Liver (tissue), 7 donors: ENCODE measurements at regions not wholly inside any gene's neighbourhood (a gene's known extent, or its start where the extent isn't known, plus 50 kb on each side); places are given as distances from the start of the nearest gene placed in this dataset.

Source experiments
- DNase-seq: peaks from one replicate; pipeline ENCODE4 v3.0.0-alpha.2; 2017; ENCODE audit warnings: low spot score
- H3K27ac ChIP-seq, 2 donors: one replicate each; pipeline ENCODE4 v1.7.0; 2013; ENCODE audit warnings: inconsistent platforms in 2 of 2, low read length in 2 of 2, control low read depth in 1 of 2, low read depth in 1 of 2, mild to moderate bottlenecking in 1 of 2
- H3K27me3 ChIP-seq, 4 donors: one replicate each; pipeline versions ENCODE4 v1.6.1 to v1.7.0; 2013; ENCODE audit warnings: low read length in 3 of 4, inconsistent platforms in 1 of 4, mild to moderate bottlenecking in 1 of 4, moderate library complexity in 1 of 4; ENCODE audit not compliant: control insufficient read depth in 4 of 4, insufficient read depth in 4 of 4
- H3K36me3 ChIP-seq, 4 donors: one replicate each; pipeline versions ENCODE4 v1.6.1 to v1.7.0; 2013; ENCODE audit warnings: low read length in 3 of 4, mild to moderate bottlenecking in 3 of 4, low read depth in 1 of 4, moderate library complexity in 1 of 4; ENCODE audit not compliant: control insufficient read depth in 4 of 4, insufficient read depth in 3 of 4
- H3K4me1 ChIP-seq, 4 donors: one replicate each; pipeline versions ENCODE4 v1.6.1 to v1.7.0; 2013; ENCODE audit warnings: low read length in 3 of 4, mild to moderate bottlenecking in 3 of 4, moderate library complexity in 1 of 4; ENCODE audit not compliant: control insufficient read depth in 4 of 4, insufficient read depth in 4 of 4
- H3K4me3 ChIP-seq, 3 donors: one replicate each; pipeline versions ENCODE4 v1.6.1 to v1.7.0; 2013; ENCODE audit warnings: low read length in 3 of 3, control low read depth in 1 of 3, low read depth in 1 of 3, mild to moderate bottlenecking in 1 of 3
- H3K9ac ChIP-seq, 2 donors: one replicate each; pipeline ENCODE4 v1.7.0; 2013; ENCODE audit warnings: low read length in 2 of 2, mild to moderate bottlenecking in 2 of 2, moderate library complexity in 2 of 2, control low read depth in 1 of 2, low read depth in 1 of 2
- H3K9me3 ChIP-seq, 4 donors: one replicate each; pipeline versions ENCODE4 v1.6.1 to v1.7.0; 2013; ENCODE audit warnings: low read length in 3 of 4; ENCODE audit not compliant: control insufficient read depth in 4 of 4
- ATF3 ChIP-seq: IDR thresholded peaks from 2 replicates; pipeline ENCODE4 v1.6.1; 2016; ENCODE audit warnings: antibody characterized with exemption
- EGR1 ChIP-seq, 2 donors: IDR thresholded peaks; 2 replicates each; pipeline ENCODE4 v1.6.1; 2016 to 2018; ENCODE audit warnings: antibody characterized with exemption in 2 of 2, low read depth in 2 of 2
- FOXA2 ChIP-seq: IDR thresholded peaks from 2 replicates; pipeline ENCODE4 v1.6.1; 2016; ENCODE audit warnings: antibody characterized with exemption
- GABPA ChIP-seq, 2 donors: IDR thresholded peaks in 1 of 2; conservative IDR thresholded peaks in 1 of 2; 2 replicates each; pipeline ENCODE4 v1.6.1; 2016; ENCODE audit warnings: antibody characterized with exemption in 2 of 2, mild to moderate bottlenecking in 1 of 2, moderate library complexity in 1 of 2
- HNF4G ChIP-seq: IDR thresholded peaks from 2 replicates; pipeline ENCODE4 v1.6.1; 2016; ENCODE audit warnings: antibody characterized with exemption
- JUND ChIP-seq, 2 donors: IDR thresholded peaks; 2 replicates each; pipeline ENCODE4 v1.6.1; 2016; ENCODE audit warnings: antibody characterized with exemption in 2 of 2
- MAX ChIP-seq: IDR thresholded peaks from 2 replicates; pipeline ENCODE4 v1.6.1; 2016; ENCODE audit warnings: antibody characterized with exemption
- RAD21 ChIP-seq, 2 donors: IDR thresholded peaks; 2 replicates each; pipeline ENCODE4 v1.6.1; 2016; ENCODE audit warnings: antibody characterized with exemption in 2 of 2, mild to moderate bottlenecking in 2 of 2
- REST ChIP-seq: IDR thresholded peaks from 2 replicates; pipeline ENCODE4 v1.6.1; 2016; ENCODE audit warnings: antibody characterized with exemption, mild to moderate bottlenecking
- RXRA ChIP-seq, 2 donors: IDR thresholded peaks; 2 replicates each; pipeline ENCODE4 v1.6.1; 2017 to 2018; ENCODE audit warnings: antibody characterized with exemption in 2 of 2, mild to moderate bottlenecking in 1 of 2
- SP1 ChIP-seq: IDR thresholded peaks from 2 replicates; pipeline ENCODE4 v1.6.1; 2018; ENCODE audit warnings: antibody characterized with exemption, mild to moderate bottlenecking
- TAF1 ChIP-seq: conservative IDR thresholded peaks from 2 replicates; pipeline ENCODE4 v1.6.1; 2016; ENCODE audit warnings: antibody characterized with exemption, mild to moderate bottlenecking
- YY1 ChIP-seq: IDR thresholded peaks from 2 replicates; pipeline ENCODE4 v1.6.1; 2016; ENCODE audit warnings: antibody characterized with exemption, mild to moderate bottlenecking
- ZBTB33 ChIP-seq: IDR thresholded peaks from 2 replicates; pipeline ENCODE4 v1.6.1; 2016; ENCODE audit warnings: antibody characterized with exemption
- WGBS: extraction: QIAGEN DNeasy Blood & Tissue Kit; methylation state at CpG from one replicate; pipeline ENCODE4 v1.1.7; 2013; 5-methylcytosine and 5-hydroxymethylcytosine counted together
- donor health status: healthy.
- donor health status: healthy.
- donor health status: healthy.
- donor health status: healthy.

GRCh38 chr1:73366734-73367413 lies 831.1 kb downstream of the LRRIQ3 start (continued):
- no peak for TF ChIP-seq TAF1
- TF ChIP-seq GABPA (IDR thresholded peaks at IDR 0.05 in 1 of 2, conservative IDR thresholded peaks at IDR 0.05 in 1 of 2): no peak

- no peaks in the 10 kb centered on the region for H3K9me3 ChIP-seq
- H3K36me3 ChIP-seq: no peaks in the 10 kb centered on the region
- DNase-seq: no peak
- WGBS: 73% methylated on average over 3 of the region's 3 CpGs
- H3K9ac ChIP-seq: no peak overlapping the region
- no peak overlapping the region for H3K4me3 ChIP-seq
- no peaks in the 10 kb centered on the region for H3K27me3 ChIP-seq
- H3K4me1 ChIP-seq: no peaks in the 10 kb centered on the region
- no peak for TF ChIP-seq RXRA (IDR thresholded peaks at IDR 0.05)
- no peak overlapping the region for H3K27ac ChIP-seq
Observed at GRCh38 chr1:73359001-73359400, 839.0 kb downstream of the LRRIQ3 start.

- no peak for DNase-seq
- H3K4me1 ChIP-seq: no peaks in the 10 kb centered on the region
- H3K27me3 ChIP-seq: no peaks in the 10 kb centered on the region
- no peak overlapping the region for H3K4me3 ChIP-seq
- no peak overlapping the region for H3K27ac ChIP-seq
- H3K9ac ChIP-seq: no peak overlapping the region
- no peaks in the 10 kb centered on the region for H3K36me3 ChIP-seq
- 30% methylated on average over 1 of the region's 1 CpG for WGBS
- no peak for TF ChIP-seq MAX
- TF ChIP-seq JUND (IDR thresholded peaks at IDR 0.05): no peak
- TF ChIP-seq YY1: no peak
- TF ChIP-seq GABPA (IDR thresholded peaks at IDR 0.05 in 1 of 2, conservative IDR thresholded peaks at IDR 0.05 in 1 of 2): no peak
- no peak for TF ChIP-seq HNF4G
- TF ChIP-seq RAD21 (IDR thresholded peaks at IDR 0.05): no peak
- TF ChIP-seq EGR1 (IDR thresholded peaks at IDR 0.05; ENCODE audit: low read depth in 2 of 2): no peak
- TF ChIP-seq REST: no peak
- no peak for TF ChIP-seq SP1
- no peak for TF ChIP-seq ZBTB33
- no peak for TF ChIP-seq ATF3
- no peak for TF ChIP-seq FOXA2
- TF ChIP-seq TAF1: no peak
- no peaks in the 10 kb centered on the region for H3K9me3 ChIP-seq
Observed at GRCh38 chr1:73356485-73356884, 841.5 kb downstream of the LRRIQ3 start.
